ENCODE measurements at regions not wholly inside any gene's neighbourhood (a gene's known extent, or its start where the extent isn't known, plus 50 kb on each side); places are given as distances from the start of the nearest gene placed in this dataset.
A peak's percentile ranks its signal among the peaks of the same experiment; 100 is the strongest.

DNA sequence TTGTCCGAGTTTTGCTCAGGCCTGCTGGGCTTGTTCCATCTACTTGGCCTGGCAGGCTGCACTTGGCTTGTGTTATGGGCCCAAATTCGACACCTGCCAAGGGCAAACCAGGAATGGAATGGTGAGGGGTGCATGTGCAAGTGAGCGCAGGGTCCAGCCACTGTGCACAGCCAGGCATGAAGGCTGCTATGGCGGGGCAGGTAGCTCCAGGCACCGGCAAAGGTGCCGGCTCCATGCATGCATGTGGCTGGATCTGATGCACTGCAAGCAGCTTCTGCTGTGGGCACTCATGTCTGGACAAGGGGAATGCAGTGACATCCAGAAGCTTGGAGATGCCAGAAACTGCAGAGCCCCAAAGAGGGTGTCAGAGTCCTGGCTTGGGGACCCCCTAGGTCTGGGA lies 463.0 kb downstream of the EPHA3 start:
- Histone ChIP-seq H3K27me3 (ENCODE audit: low read depth) (no peaks in the 10 kb centered on the region), H3K4me3 (no peak overlapping the region), H3K36me3 (no peaks in the 10 kb centered on the region), H3K4me1 (peaks cover 8% of the 10 kb centered on the region), H3K27ac (replicated peaks) (no peak overlapping the region), H3K9me3 (replicated peaks) (peaks cover 35% of the 10 kb centered on the region)
- intact Hi-C loops (cut with micrococcal nuclease), result no loop called here
- DNase-seq, result no peak
- TF ChIP-seq, protein P1, sequence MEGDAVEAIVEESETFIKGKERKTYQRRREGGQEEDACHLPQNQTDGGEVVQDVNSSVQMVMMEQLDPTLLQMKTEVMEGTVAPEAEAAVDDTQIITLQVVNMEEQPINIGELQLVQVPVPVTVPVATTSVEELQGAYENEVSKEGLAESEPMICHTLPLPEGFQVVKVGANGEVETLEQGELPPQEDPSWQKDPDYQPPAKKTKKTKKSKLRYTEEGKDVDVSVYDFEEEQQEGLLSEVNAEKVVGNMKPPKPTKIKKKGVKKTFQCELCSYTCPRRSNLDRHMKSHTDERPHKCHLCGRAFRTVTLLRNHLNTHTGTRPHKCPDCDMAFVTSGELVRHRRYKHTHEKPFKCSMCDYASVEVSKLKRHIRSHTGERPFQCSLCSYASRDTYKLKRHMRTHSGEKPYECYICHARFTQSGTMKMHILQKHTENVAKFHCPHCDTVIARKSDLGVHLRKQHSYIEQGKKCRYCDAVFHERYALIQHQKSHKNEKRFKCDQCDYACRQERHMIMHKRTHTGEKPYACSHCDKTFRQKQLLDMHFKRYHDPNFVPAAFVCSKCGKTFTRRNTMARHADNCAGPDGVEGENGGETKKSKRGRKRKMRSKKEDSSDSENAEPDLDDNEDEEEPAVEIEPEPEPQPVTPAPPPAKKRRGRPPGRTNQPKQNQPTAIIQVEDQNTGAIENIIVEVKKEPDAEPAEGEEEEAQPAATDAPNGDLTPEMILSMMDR (IDR thresholded peaks at IDR 0.05; ENCODE audit: borderline replicate concordance), result no peak

DNA sequence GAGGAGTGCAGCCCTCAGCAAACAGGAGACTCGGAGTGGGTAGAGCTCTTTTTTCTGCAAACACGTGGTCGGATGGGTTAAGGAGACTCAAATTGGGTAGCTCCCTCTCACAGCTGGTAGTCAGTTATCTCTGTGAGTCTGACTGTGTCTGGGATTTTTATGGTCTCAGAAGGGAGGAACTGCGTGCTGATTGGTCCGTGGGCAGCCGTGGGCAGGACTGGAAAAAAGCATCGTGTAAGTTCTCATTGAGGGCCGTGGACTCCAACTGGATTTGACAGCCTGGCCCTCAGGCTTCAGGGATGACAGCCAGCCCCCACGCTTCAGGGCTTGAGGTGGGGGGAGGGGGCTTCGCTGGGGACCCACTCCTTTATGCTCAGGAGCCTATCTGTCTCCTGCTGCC lies 463.9 kb downstream of the EPHA3 start:
- Histone ChIP-seq H3K36me3 (no peaks in the 10 kb centered on the region), H3K4me3 (peak overlapping the region; percentile 29), H3K27me3 (ENCODE audit: low read depth) (no peaks in the 10 kb centered on the region), H3K9me3 (replicated peaks) (peaks cover 26% of the 10 kb centered on the region), H3K4me1 (peaks cover 8% of the 10 kb centered on the region), H3K27ac (replicated peaks) (no peak overlapping the region)
- peak; percentile 17 for DNase-seq
- intact Hi-C loops (cut with micrococcal nuclease), result no loop called here
- TF ChIP-seq, protein P1 (IDR thresholded peaks at IDR 0.05; ENCODE audit: borderline replicate concordance), result no peak

DNA sequence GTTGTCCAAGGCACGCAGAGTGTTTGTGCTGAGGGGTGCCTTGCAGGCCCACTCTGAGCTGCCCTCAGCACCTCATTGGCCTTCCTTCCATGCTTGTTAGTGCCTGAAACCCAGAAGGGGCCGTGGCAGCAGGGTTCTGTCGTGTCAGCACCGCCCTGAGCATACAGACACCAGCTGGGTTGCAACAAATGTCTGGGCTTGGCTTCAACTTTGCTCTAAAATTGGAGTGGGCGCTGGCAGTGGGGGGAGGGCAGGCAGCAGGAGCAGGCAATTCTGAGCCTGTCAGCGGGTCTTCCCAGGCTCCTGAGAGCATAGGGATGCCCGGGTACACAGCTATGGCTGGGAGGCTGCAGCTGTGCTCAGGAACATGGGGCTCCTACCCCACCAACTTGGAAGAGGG lies 464.3 kb downstream of the EPHA3 start:
- Histone ChIP-seq H3K4me1 (peaks cover 8% of the 10 kb centered on the region), H3K9me3 (replicated peaks) (peaks cover 22% of the 10 kb centered on the region), H3K27me3 (ENCODE audit: low read depth) (no peaks in the 10 kb centered on the region), H3K4me3 (peak overlapping the region; percentile 29), H3K36me3 (no peaks in the 10 kb centered on the region), H3K27ac (replicated peaks) (no peak overlapping the region)
- peak; percentile 31 for DNase-seq
- TF ChIP-seq, protein P1 (IDR thresholded peaks at IDR 0.05; ENCODE audit: borderline replicate concordance), result no peak
- intact Hi-C loops (cut with micrococcal nuclease), result no loop called here

DNA sequence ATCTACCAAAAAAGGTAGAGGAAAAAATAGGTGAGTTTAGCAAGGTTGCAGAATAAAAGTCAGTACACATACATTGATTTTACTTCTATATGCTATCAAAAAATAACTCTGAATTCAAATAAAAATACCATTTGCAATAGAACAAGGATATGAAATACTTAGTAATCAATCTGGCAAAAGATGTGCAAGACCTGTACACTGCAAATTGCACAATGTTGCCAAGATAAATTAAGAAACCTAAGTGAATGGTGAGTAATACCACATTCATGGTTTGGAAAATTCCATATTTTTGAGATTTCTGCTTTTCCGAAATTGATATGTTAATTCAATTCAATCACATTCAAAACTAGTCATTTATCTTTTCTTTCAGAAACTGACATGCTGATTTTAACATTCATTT lies 464.8 kb downstream of the EPHA3 start:
- no peak for DNase-seq
- Histone ChIP-seq H3K27ac (replicated peaks) (no peak overlapping the region), H3K36me3 (no peaks in the 10 kb centered on the region), H3K4me1 (peaks cover 8% of the 10 kb centered on the region), H3K27me3 (ENCODE audit: low read depth) (no peaks in the 10 kb centered on the region), H3K4me3 (no peak overlapping the region), H3K9me3 (replicated peaks) (peaks cover 17% of the 10 kb centered on the region)
- TF ChIP-seq, protein P1 (IDR thresholded peaks at IDR 0.05; ENCODE audit: borderline replicate concordance), result no peak
- intact Hi-C loops (cut with micrococcal nuclease), result no loop called here

DNA sequence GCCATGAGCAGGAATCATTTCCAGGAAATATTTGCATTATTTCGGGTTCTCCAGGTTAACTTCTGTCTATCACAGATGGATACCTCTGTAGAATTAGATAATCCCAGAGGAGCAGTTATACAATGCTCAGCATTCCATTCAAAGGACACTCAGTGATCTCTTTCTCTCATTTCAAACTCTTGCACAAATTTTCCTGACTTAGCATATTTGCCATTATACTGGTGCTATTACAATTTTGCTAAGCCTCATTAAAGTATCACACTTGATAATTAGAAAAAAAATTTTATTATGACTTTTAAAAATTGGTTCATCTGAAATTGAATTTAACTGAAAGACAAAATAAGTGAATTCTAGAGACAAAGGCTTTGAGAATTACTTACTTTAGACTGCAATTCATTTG lies 469.0 kb downstream of the EPHA3 start:
- H3K27me3 ChIP-seq (ENCODE audit: low read depth), result no peaks in the 10 kb centered on the region
- no peak for DNase-seq
- TF ChIP-seq, protein P1 (IDR thresholded peaks at IDR 0.05; ENCODE audit: borderline replicate concordance), result no peak
- no peak overlapping the region for H3K4me3 ChIP-seq
- intact Hi-C loops (cut with micrococcal nuclease), result no loop called here
- no peaks in the 10 kb centered on the region for H3K36me3 ChIP-seq
- no peak overlapping the region for H3K27ac ChIP-seq (replicated peaks)
- H3K4me1 ChIP-seq, result peaks cover 8% of the 10 kb centered on the region
- H3K9me3 ChIP-seq (replicated peaks), result no peaks in the 10 kb centered on the region

Measured in left ventricle myocardium inferior (tissue), 1 donor.